ENCODE measurements at regions not wholly inside any gene's neighbourhood (a gene's known extent, or its start where the extent isn't known, plus 50 kb on each side); places are given as distances from the start of the nearest gene placed in this dataset.

DNA sequence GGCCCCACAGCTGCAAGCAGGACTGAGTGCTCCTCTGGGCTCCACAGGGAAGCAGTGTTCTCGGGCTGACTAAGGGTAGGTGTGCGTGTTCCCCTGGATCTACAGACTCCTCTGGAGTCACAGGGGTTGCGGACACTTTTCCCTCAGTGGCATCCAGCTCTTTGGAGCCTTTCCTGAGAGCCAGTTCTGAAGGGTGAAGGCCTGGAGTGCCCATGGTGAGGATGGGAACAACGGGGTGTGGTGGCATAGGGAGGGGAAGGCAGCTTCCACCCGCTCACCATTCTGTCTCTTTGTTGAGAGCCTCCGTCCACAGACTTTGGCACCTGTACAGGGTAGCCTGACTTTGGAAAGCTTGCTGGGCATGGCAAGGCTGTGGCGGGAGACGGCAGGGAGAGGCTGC lies 104.1 kb upstream of the PCBD1 start:
- TF ChIP-seq EZH2 (IDR thresholded peaks at IDR 0.05; ENCODE audit: insufficient read depth, poor library complexity, severe bottlenecking) (no peak), EZH2phosphoT487 (IDR thresholded peaks at IDR 0.05; ENCODE audit: insufficient read depth, low read depth) (no peak)
